ENCODE measurements at regions not wholly inside any gene's neighbourhood (a gene's known extent, or its start where the extent isn't known, plus 50 kb on each side); places are given as distances from the start of the nearest gene placed in this dataset.

DNA sequence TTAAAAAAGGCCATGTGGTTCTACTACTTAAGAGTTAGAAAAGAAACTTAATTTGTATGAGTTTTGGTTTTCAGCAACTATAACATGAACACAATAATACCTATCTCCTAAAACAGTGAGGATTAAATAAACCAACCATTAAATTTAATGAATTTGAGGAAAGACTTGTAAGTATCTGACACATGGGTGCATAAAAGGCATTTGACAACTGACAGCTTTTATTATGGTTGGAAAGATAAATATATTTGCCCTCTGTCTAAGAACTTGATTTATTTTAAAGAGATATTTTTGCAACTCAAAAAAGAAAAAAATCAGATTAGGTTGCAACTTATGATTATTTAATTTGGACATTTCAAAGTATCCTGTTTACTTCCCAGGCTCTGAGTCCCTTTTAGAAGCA, 217.9 kb upstream of the EEA1 start:
- H3K9ac ChIP-seq (ENCODE audit: low read depth, low read length), result no peak overlapping the region
- H2BK5ac ChIP-seq (ENCODE audit: low read depth, low read length, poor library complexity, severe bottlenecking), result no peak overlapping the region
- no peaks in the 10 kb centered on the region for H3K4me1 ChIP-seq (ENCODE audit: control insufficient read depth, insufficient read depth, low read length)
- H2AFZ ChIP-seq (replicated peaks; ENCODE audit: low read length, poor library complexity), result no peak overlapping the region
- no peak overlapping the region for H4K91ac ChIP-seq (ENCODE audit: insufficient read depth, low read depth, low read length)
- no peak overlapping the region for H3K56ac ChIP-seq (ENCODE audit: extremely low read depth, insufficient read depth, low read length)
- no peak overlapping the region for H3K23ac ChIP-seq (ENCODE audit: low read depth, low read length)
- no peak overlapping the region for H3K4me3 ChIP-seq (ENCODE audit: insufficient read depth, low read depth, low read length)
- no peak overlapping the region for H4K5ac ChIP-seq (ENCODE audit: low read depth, low read length)
- H2BK15ac ChIP-seq (ENCODE audit: low read depth, low read length), result no peak overlapping the region
- ATAC-seq (ENCODE audit: low read depth) (no peak), DNase-seq (no peak)
- dilution Hi-C loops (cut with HindIII; ENCODE audit: low sequenced_read_pairs, unreplicated experiment), result no loop called here
- ChIA-PET CTCF (interaction anchor here (0.6 to 0.9 kb wide), 2 partner anchors 11 to 155 kb away, joined by 3 read pairs; no protein-coding TSS in a partner anchor), POLR2A (ENCODE audit: unreplicated experiment) (no interaction called here)
- H3K79me1 ChIP-seq (ENCODE audit: low read depth in 1 of 2, low read length in 2 of 2), result no peaks in the 10 kb centered on the region
- intact Hi-C loops (cut with micrococcal nuclease), result no loop called here
- no peak overlapping the region for H2AK5ac ChIP-seq (ENCODE audit: low read depth, low read length)
- in situ Hi-C loops (cut with MboI; ENCODE audit: low sequenced_read_pairs), result no loop called here
- H3K18ac ChIP-seq (ENCODE audit: low read depth, low read length), result no peak overlapping the region
- no TSS peak for BruUV-seq (replicated peaks)
- no peak overlapping the region for H3K4me2 ChIP-seq (ENCODE audit: low read depth, low read length)
- H3K27ac ChIP-seq (ENCODE audit: insufficient read depth, low read length), result no peak overlapping the region
- TF ChIP-seq RAD21 (IDR thresholded peaks at IDR 0.05; ENCODE audit: low read length) (no peak), MAZ (IDR thresholded peaks at IDR 0.05; ENCODE audit: borderline replicate concordance, low read depth, low read length) (no peak), MAFK (IDR thresholded peaks at IDR 0.05; ENCODE audit: low read depth, low read length) (no peak), RCOR1 (IDR thresholded peaks at IDR 0.05; ENCODE audit: insufficient replicate concordance, low read length) (no peak), MXI1 (IDR thresholded peaks at IDR 0.05; ENCODE audit: borderline replicate concordance, low read depth, low read length) (no peak), ELK1 (IDR thresholded peaks at IDR 0.05; ENCODE audit: borderline replicate concordance, low read depth, low read length) (no peak), CHD1 (IDR thresholded peaks at IDR 0.05; ENCODE audit: low read depth, low read length) (no peak), SMC3 (IDR thresholded peaks at IDR 0.05; ENCODE audit: low read depth, low read length) (no peak), BHLHE40 (IDR thresholded peaks at IDR 0.05; ENCODE audit: low read depth, low read length) (no peak), RFX5 (IDR thresholded peaks at IDR 0.05; ENCODE audit: low read depth, low read length) (no peak), CEBPB (IDR thresholded peaks at IDR 0.05; ENCODE audit: low read depth, low read length) (no peak), FOS (IDR thresholded peaks at IDR 0.05; ENCODE audit: low read depth, low read length) (no peak), POLR2A (IDR thresholded peaks at IDR 0.05; ENCODE audit: low read depth, low read length) (no peak), NFE2L2 (IDR thresholded peaks at IDR 0.05; ENCODE audit: low read depth, low read length) (no peak)
- TF ChIP-seq, protein P1, sequence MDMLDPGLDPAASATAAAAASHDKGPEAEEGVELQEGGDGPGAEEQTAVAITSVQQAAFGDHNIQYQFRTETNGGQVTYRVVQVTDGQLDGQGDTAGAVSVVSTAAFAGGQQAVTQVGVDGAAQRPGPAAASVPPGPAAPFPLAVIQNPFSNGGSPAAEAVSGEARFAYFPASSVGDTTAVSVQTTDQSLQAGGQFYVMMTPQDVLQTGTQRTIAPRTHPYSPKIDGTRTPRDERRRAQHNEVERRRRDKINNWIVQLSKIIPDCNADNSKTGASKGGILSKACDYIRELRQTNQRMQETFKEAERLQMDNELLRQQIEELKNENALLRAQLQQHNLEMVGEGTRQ (IDR thresholded peaks at IDR 0.05; ENCODE audit: low read depth, low read length), result no peak
- TF ChIP-seq, protein P2, sequence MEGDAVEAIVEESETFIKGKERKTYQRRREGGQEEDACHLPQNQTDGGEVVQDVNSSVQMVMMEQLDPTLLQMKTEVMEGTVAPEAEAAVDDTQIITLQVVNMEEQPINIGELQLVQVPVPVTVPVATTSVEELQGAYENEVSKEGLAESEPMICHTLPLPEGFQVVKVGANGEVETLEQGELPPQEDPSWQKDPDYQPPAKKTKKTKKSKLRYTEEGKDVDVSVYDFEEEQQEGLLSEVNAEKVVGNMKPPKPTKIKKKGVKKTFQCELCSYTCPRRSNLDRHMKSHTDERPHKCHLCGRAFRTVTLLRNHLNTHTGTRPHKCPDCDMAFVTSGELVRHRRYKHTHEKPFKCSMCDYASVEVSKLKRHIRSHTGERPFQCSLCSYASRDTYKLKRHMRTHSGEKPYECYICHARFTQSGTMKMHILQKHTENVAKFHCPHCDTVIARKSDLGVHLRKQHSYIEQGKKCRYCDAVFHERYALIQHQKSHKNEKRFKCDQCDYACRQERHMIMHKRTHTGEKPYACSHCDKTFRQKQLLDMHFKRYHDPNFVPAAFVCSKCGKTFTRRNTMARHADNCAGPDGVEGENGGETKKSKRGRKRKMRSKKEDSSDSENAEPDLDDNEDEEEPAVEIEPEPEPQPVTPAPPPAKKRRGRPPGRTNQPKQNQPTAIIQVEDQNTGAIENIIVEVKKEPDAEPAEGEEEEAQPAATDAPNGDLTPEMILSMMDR (conservative IDR thresholded peaks at IDR 0.05; ENCODE audit: low read depth, low read length), result no peak
- no peak overlapping the region for H3K4ac ChIP-seq (ENCODE audit: low read depth, low read length)
- no peak overlapping the region for H4K8ac ChIP-seq (ENCODE audit: low read depth in 2 of 2, low read length in 2 of 2)
- no peak overlapping the region for H2BK20ac ChIP-seq (ENCODE audit: low read depth, low read length)
- H3K27me3 ChIP-seq (ENCODE audit: control insufficient read depth, insufficient read depth, low read length), result no peaks in the 10 kb centered on the region
- no peaks in the 10 kb centered on the region for H3K36me3 ChIP-seq (ENCODE audit: control insufficient read depth, insufficient read depth, low read length)
- no peaks in the 10 kb centered on the region for H3K9me3 ChIP-seq (ENCODE audit: control insufficient read depth, insufficient read depth, low read length)
- H3K9me1 ChIP-seq (ENCODE audit: insufficient read depth, low read length), result no peaks in the 10 kb centered on the region
- no peaks in the 10 kb centered on the region for H4K20me1 ChIP-seq (ENCODE audit: insufficient read depth, low read length)
- H2BK120ac ChIP-seq (ENCODE audit: low read depth, low read length), result no peak overlapping the region
- no peak overlapping the region for H3K14ac ChIP-seq (replicated peaks; ENCODE audit: low read depth, low read length)
- no peak overlapping the region for H2AK9ac ChIP-seq (replicated peaks; ENCODE audit: low read depth, low read length, poor library complexity)

Data from IMR-90 (cell line).